SW480 (cell line): ENCODE measurements at regions not wholly inside any gene's neighbourhood (a gene's known extent, or its start where the extent isn't known, plus 50 kb on each side); places are given as distances from the start of the nearest gene placed in this dataset.

Experiments
- DNase-seq: peaks from one replicate; pipeline ENCODE4 v3.0.0-alpha.2; 2016; ENCODE audit warnings: low spot score

DNA sequence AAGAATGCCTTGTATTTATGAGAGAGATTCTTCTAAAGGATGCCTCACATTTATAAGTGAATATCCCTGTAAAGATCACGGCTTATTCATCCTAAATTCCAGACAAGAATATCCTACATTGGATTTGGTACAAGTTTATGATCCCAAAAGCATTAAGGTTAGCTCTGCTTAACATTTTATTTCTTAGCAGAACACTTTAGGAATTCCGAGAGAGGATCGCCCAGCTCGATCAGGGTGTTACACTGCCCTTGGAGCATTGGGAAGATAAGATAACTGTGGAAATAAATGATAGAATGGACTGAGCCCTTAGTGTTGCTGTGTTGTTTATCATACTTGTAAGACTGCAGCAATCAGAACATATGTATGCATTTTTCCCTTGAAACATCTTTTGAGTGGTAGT is 223.0 kb upstream of the CDIN1 start:
- DNase-seq = no peak

DNA sequence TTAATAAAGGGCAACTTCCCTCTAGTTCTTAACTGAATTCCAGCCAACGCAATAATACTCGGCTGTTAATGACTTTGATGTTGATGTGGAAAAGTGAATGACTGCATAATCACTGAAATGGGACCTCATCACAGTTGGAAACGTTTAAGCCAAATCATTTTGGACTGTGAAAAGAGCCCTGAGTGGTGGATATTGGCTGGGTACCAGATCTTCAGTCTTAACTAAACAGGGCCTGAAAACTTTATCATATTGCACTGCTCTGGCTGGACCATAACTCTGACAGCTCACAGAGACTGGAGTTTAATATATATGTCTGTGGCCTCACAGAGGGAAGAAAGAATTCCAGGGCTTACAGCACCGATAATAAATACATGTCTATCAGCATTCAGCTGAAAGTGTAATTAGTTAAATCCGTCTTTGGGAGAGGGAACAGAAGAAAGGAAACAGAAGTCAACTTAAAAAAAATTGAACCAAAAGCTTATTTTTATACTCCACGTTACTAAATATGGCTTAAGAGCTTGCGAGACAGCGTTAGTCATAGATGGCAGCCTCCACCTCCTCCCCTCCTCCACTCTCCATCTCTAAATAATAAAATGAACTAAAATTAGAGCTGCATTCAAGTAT is 222.3 kb upstream of the CDIN1 start:
- DNase-seq = no peak

DNA sequence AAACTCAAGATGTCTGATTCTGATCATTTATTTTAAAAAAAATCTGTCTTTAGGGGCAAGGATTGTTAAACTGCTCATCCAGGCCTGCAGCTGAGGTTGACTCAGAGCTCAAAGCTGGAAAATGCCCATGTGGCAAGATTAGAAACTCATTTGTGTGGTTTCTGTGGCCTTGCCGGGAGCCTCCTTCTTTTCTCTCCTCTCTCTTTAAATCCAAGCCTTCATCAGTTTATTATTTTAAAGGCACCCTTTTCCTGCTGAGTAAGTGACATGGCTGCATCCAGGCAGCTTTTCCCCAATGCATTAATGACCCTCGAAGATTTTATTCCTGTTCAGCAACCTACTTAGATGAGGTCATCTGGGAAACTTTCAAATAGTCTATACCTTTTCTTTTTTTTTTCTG is 221.3 kb upstream of the CDIN1 start:
- no peak for DNase-seq

DNA sequence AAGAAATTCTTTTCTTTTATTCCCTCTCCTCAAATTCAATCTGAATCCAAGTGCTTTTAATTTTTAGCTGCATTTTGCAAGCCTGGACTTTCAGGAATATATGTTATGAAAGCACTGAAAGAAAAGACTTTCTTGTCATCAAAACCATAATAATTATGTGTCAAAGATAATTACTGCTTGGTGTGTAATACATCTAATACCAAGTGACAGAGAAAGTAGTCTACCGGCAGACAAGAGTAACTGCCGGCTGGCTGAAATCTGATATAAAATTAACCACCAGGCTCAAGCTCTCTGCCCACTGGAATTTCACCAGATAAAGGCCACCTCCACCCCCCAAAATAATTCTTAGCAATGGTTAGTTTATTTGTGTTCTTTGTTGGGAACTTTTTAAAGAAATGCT is 220.9 kb upstream of the CDIN1 start:
- no peak for DNase-seq

DNA sequence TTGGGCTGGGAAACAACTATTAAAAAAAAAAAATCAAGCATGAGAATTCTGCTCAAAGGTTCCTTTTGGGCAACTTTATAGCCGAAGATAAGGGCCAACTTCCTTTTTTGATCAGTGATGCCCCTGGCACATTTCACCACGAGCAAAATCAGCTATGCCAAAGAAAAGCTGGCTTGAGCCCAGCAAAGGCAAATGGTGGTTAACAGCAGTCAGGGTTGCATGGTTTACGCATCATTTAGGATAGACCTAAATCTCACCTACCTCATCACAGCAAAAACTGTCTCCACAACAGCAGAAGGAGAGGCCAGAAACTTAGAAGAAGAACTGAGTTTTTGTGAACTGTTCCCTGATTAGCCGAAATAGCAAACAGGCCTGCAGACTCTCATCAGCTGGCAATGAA is 220.1 kb upstream of the CDIN1 start:
- DNase-seq = no peak

DNA sequence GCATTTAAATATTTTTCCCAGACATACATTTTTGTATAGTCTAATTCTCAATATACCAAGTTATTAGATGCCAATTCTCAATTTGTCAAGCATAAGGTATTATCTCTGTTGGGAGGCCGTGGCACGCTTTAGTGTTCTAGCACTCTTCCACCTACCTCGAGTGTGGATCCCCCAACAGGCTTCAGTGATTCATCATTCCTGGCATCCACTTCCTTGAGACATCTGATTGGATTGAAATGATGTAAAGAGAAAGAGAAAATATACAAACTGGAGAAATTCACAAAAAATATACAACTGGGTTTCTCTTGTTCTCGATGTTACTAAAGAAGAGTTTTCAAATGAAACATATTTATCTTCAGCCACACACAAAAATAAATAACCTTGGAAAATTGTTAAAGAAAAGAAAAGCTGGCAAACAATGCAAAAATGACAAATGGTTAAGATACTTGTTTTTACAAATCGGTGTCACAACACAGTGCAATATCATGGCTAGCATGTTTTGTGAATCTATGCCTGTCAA is 218.0 kb upstream of the CDIN1 start:
- DNase-seq = no peak

DNA sequence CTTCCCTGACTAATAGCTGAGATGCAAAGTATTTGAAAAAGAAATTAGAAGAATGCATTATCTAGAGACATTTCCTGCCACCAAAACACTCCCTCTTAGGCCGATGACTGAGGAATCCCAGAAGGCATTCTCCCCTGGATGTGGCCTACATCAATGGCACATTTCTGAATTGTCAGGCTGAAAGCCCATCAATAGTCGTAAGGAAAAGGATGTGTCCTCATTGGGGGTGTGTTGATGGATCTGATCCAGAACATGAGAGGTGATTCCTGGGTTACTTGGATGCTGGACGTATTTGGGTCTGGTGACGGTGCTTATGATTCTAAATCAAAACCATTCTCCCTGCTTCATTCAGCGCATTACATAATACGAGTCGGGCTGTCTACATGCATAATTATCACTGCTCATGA is 216.9 kb upstream of the CDIN1 start:
- no peak for DNase-seq

DNA sequence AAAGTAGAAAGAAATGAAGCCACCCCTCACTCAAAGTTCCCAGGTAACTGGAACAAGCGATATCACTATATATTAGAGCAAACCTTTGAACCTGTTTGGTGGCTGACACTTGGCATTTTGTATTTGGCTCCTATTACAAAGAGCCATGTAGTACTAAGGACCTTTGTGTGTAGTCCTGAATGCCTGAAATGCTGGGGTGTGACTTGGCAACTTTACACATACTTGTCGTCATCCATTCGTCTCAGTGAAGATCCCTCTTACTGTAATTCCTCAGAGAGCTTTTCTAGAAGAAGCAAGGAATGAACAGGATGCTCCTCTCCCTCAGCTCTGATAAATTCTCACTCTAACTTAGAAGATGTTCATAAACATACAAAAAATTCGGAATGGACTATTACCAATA is 216.1 kb upstream of the CDIN1 start:
- no peak for DNase-seq

DNA sequence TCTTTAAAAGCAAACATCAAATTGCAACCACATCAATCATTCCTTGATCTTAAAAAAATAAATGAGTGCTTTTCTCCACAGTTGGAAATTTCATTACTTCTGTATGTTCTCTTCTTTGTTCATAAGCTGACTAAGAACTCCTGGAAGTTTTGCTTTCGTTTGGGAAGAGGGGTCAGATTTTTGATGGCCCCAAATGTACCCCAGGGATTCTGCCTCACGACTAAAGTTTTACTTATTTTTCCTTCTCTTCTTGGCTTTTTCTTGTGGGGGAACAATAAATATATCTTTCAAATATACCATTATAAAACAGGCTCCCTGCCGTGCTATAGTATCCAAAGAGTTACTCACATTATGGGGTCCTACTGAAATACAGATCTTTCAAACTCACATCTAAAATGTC is 215.0 kb upstream of the CDIN1 start:
- DNase-seq = no peak

DNA sequence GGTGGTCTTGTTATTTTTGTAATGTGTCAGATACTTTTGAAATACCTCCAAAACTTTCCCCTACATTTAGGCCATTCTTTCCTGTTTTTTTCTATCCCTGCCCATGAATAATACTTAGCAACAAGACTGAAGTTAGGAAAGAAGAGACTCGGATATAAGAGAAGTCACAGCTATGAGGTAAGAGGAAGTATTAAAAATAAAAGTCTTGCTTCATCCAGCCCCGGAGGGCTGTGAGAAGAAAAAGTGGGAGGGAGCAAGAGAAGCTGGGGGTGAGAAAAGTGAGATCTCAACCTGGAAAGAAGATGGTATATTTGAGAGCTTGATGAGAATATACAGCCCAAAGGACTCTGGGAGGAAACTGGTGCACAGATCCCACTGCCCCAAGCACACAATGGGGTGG is 213.5 kb upstream of the CDIN1 start:
- no peak for DNase-seq

DNA sequence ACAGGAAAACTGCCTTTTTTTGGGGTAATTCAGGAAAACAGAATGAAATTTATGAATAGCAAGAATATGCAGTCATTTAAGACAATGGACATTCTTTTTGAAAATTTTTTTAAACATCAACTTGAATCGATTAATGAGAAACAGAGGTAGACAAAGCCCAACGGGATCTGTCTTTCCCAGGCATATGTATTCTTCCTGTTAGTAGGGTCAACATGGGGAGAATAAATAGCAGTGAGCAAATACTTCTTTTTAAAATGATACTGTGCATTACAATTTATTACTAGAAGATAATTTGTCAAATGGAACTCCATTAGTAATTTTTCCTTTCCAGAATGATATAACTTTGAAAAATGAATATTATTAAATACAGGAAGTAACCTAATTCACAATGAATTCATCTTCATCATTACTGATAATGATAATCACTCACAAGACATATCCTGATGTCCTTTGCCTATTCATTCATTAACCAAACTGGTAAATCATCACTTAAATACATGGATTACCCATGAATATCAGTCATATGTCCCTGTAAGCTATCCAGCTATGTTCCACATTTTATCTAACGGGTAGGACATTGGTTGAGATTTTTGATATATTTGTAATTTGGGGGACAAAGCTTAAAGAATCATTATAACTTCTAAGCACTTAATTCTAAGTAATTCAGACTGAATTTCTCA is 209.2 kb upstream of the CDIN1 start:
- no peak for DNase-seq

DNA sequence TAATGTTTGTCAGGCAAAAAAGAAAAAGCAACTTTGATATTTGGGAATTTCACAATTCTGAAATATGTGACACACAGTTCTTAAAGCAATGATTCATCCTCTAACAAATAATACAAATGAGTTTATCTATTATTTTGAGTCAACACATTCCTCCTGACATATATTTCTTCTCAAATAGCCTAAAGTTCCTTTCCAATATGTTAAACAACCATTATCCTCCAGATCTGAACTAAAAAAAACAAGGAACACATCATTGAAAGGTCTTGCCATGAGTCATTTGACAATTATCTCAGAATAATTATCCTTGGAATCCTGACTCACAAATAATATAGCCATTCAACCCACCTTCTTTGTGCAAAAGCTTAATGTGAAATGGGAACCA is 208.7 kb upstream of the CDIN1 start:
- no peak for DNase-seq

DNA sequence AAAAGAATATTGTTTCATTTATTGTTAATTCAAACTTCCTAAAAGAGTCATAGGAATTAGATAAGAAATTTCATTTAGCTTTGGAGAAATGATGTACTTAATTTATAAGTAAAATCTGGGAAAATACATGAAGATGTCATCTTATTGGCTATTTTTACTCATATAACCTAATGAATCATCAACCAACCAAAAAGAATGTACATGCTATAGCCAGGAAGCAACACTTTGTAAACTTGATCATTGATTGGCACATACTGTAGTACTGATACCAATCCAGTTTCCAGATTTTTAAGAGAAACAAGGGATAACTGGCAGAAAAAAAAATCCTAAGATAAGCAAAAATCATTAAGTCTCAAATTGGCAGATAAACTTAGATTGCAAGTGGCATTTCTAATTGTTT is 207.9 kb upstream of the CDIN1 start:
- DNase-seq = no peak

DNA sequence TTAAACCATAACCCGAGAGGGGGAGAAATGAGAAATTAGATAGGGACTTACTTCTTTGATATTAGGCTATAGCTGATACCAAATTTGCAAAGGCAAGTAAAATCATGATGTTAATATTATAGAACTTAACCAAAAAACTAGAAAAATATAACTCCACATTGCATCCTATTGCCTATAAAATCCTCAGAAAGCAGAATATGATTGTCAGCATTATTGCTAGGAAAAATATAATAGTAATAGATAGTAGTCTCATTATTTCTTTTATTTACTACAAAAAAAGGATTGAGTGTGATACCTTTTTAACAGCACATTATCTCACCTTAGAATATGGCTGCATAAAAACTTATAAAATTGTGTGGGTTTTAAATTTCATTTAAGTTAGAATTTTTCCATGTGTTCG is 206.5 kb upstream of the CDIN1 start:
- no peak for DNase-seq

DNA sequence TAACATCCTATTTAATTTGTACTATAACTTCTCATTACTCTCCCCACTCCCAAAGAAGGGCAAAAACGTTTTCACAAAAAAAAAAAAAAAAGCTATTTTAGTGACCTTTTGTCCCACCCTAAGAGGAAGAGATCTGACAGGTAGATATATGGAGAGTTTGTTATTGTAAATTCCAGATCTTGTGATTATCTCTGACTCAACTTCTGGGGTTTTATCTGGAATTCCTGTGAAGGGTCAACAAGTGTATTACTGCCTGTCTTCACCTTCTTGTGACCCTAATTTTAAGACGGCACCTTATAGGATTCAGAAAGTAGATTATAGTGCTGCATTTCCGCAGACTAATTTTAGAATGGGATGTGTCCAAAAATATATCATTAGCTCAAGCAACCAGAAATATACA is 205.9 kb upstream of the CDIN1 start:
- DNase-seq = no peak

DNA sequence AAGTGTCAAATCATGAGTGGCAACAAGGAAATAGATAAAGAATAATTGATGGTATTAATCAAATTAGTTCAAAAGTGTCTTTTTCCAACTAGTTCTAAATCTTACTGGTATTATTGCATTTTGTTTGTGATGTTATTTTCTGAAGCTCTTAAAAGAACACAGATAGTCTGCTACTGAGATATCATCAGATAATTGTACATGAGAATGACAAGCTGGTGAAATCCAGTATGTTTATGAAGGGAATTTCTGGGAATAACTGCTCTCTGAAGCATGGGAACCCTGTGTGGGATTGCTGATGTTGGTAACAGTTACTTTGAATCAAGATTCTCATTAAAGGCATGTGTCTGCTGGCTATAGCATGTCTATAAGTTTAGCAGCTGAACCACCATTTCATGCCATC is 190.3 kb upstream of the CDIN1 start:
- no peak for DNase-seq

DNA sequence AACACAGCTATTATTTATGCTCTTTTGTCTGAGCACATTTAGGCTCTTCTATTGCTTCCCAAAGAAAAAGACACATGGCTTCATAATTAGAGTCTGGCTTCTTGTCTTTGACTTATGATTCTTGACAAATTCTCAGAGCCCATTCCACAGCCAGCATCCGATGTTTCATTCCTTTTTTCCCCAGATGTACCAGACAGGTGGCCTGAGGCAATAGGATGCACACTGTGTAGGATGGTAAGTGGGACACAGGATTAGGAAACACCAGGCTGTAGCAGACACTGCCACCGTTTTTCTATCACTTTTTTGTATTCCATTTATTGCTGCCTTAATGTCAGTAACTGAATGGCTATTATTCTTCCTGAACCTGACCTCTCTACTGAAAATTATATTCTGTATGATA is 188.9 kb upstream of the CDIN1 start:
- DNase-seq = no peak

DNA sequence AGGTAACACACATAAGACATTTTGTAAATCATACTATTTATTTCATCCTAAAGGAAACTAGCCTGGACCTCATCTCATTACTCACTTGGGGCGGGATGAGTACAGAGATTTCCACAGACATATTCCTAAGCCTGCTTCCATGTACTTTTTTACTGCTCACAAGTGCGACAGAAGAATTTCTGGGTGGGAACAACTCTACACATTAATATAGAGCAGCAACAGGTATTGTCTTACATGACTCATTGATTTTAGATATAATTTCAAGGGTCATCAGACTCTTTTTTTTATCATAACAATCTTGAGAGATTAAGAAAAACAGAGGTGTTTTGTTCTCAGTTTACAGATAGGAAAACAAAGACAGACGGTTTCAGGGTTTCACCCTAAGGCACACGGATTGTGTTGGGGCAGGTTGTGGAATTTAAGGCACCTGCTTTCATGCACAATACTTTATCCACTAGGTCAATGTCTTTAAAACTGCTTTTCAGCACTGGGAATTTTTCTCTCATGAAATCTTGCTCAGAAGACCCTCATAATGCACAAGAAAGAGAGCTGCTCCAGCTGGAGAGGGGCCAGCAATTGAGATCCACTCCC is 186.7 kb upstream of the CDIN1 start:
- no peak for DNase-seq

DNA sequence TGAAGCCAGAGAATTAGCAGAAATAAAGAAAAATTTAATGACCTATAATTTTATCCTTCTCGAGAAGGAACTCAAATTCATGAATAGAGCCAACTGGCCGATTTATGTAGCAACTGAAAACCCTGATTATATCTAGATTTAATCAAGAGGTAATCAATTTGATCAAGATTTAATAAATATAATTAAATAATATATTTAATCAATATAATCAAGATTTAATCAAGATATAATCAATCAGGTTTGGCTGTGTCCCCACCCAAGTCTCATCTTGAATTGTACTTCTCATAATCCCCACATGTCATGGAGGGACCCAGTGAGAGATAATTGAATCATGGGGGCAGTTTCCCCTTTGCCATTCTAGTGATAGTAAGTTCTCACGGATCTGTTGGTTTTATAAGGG is 181.2 kb upstream of the CDIN1 start:
- no peak for DNase-seq

DNA sequence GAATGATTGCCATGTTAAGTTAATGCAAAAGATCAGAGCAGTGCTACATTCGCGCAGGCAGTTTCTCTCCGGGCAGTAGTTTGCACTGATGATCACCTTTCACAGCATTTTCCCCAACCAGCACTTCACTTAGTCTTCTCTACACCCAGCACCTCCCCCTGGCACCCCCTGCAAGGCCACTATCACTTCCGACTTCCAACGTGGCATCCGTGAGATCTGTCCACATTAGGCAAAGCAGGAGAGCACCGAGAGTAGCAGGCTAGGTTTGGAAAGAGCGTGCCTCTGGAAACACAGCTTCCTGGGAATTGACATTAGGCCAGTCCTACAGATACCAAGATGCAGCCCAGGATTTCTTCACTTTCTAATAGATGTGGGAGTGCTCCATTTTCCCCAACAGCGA is 180.2 kb upstream of the CDIN1 start:
- DNase-seq = no peak

DNA sequence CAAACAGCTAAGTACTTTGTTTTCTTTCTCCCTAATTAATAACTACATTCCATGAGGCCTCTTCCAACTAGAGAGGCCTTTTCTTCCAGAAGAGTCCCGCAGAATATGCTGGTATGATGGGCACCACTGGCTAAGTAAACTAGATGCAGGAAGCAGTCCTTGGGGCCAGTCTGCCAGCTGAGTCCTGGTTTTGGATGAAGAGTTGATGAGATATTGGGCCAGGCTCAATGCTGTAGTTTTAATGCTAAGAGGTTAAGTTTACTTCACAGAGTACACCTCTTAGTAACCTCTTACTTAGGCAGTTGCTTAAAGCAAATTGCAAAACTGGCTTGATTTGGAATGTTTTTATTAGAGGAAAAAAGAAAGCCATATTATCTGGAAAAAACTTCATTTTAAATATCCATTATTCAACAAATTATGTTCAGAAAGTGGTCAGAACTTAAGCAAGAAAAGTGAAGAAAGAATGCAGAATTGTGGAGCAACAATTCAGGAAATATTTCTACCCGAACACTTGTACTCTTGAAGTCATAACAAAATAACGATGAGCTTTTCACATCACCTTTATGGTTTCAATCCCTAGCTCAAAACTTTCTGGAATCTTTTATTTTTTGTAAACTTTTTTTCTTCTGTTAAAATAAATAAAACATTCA is 178.4 kb upstream of the CDIN1 start:
- no peak for DNase-seq

DNA sequence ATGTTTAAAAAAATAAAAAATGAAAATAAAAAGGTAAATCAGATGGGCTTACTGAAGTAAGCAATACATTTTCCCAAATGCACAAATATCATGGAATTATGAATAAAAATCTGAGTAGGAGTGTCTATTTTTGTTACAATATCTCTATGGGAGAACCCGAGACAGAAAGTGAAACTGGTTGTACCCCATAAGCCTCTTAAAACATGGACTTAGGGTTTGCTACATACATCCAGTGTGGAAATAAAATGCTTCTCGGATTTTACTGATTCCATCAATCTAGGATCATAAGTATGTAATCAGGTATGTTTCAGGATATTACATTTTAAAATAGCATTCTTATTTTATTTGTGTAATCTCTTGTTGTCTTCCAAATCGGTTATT is 177.8 kb upstream of the CDIN1 start:
- no peak for DNase-seq

DNA sequence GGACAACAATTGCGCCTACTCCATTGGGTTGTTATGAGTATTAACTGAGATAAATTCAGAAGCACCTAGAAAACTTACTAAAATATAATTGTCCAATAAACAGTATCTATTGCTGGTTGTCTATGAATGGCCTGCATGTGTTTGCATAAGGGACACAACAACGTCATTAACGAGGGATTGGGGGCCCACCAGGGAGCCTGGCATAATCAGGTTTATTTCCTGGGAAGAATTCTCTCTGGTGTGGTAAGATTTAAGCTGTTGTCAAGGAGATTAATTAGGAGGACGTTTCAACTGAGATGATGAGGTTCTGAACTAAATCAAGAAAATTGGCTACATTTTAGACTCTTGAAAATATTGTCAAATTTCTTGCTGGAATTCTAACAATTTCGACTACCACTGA is 176.1 kb upstream of the CDIN1 start:
- no peak for DNase-seq
